GM23248 (cell line): ENCODE measurements at regions not wholly inside any gene's neighbourhood (a gene's known extent, or its start where the extent isn't known, plus 50 kb on each side); places are given as distances from the start of the nearest gene placed in this dataset.
A peak's percentile ranks its signal among the peaks of the same experiment; 100 is the strongest.

Experiments
- DNase-seq: peaks from one replicate; pipeline ENCODE4 v3.0.0-alpha.2; 2015
- H2AFZ ChIP-seq: fragments of 200-600 bp; sonication (generic); 2 replicates; pipeline ENCODE4 v1.6.1; 2016; ENCODE audit warnings: antibody characterized with exemption
- H3F3A ChIP-seq: fragments of 200-600 bp; sonication (generic); 2 replicates; pipeline ENCODE4 v1.6.1; 2016; ENCODE audit warnings: mild to moderate bottlenecking, antibody characterized with exemption, mixed run types; ENCODE audit not compliant: insufficient read depth
- H3K27ac ChIP-seq: fragments of 200-600 bp; sonication (generic); 2 replicates; pipeline ENCODE4 v1.5.1; 2016; ENCODE audit warnings: mild to moderate bottlenecking
- H3K27me3 ChIP-seq: fragments of 200-600 bp; sonication (generic); replicated peaks from 2 replicates; pipeline ENCODE4 v1.6.1; 2016; ENCODE audit warnings: mild to moderate bottlenecking; ENCODE audit not compliant: insufficient read depth
- H3K36me3 ChIP-seq: fragments of 200-600 bp; sonication (generic); 2 replicates; pipeline ENCODE4 v1.6.1; 2016; ENCODE audit warnings: low read depth, mild to moderate bottlenecking
- H3K4me1 ChIP-seq: fragments of 200-600 bp; sonication (generic); 2 replicates; pipeline ENCODE4 v1.6.1; 2016; ENCODE audit warnings: mild to moderate bottlenecking; ENCODE audit not compliant: insufficient read depth
- H3K4me2 ChIP-seq: fragments of 200-600 bp; sonication (generic); one replicate; pipeline ENCODE4 v1.6.1; 2016; ENCODE audit warnings: mild to moderate bottlenecking; ENCODE audit not compliant: unreplicated experiment
- H3K4me3 ChIP-seq: fragments of 200-600 bp; sonication (generic); 2 replicates; pipeline ENCODE4 v1.5.1; 2016; ENCODE audit warnings: mild to moderate bottlenecking
- H3K79me2 ChIP-seq: fragments of 200-600 bp; sonication (generic); 2 replicates; pipeline ENCODE4 v1.6.1; 2016; ENCODE audit warnings: mild to moderate bottlenecking; ENCODE audit not compliant: insufficient read depth
- H3K9ac ChIP-seq: fragments of 200-600 bp; sonication (generic); 2 replicates; pipeline ENCODE4 v1.6.1; 2016; ENCODE audit warnings: mild to moderate bottlenecking
- H3K9me2 ChIP-seq: fragments of 200-600 bp; sonication (generic); 2 replicates; pipeline ENCODE4 v1.6.1; 2016; ENCODE audit warnings: mixed run types, mild to moderate bottlenecking, moderate library complexity; ENCODE audit not compliant: insufficient read depth
- H3K9me3 ChIP-seq: fragments of 200-600 bp; sonication (generic); one replicate; pipeline ENCODE4 v1.6.1; 2017; ENCODE audit warnings: low read depth
- H4K20me1 ChIP-seq: fragments of 200-600 bp; sonication (generic); 2 replicates; pipeline ENCODE4 v1.6.0; 2016; ENCODE audit not compliant: insufficient read depth
- EZH2 ChIP-seq: fragments of 200-600 bp; sonication (generic); IDR thresholded peaks from 2 replicates; pipeline ENCODE4 v1.6.1; 2018; ENCODE audit warnings: antibody characterized with exemption, mild to moderate bottlenecking; ENCODE audit not compliant: insufficient read depth, poor library complexity, severe bottlenecking
- EZH2phosphoT487 ChIP-seq: fragments of 200-600 bp; sonication (generic); IDR thresholded peaks from 2 replicates; pipeline ENCODE4 v1.6.1; 2018; ENCODE audit warnings: antibody characterized with exemption, moderate library complexity, mild to moderate bottlenecking, low read depth; ENCODE audit not compliant: insufficient read depth
- WGBS, 2 experiments: methylation state at CpG; one replicate each; pipeline ENCODE4 v1.1.6; 2015 to 2017; ENCODE audit warnings: low lambda C conversion rate in 2 of 2, low coverage in 1 of 2; ENCODE audit errors: missing lambda C conversion rate in 2 of 2; 5-methylcytosine and 5-hydroxymethylcytosine counted together
- in situ Hi-C: fragments of 300-500 bp; cut with MboI; formaldehyde crosslinking; loops from 2 replicates; pipeline ENCODE4 v1.15.0; 2020

DNA sequence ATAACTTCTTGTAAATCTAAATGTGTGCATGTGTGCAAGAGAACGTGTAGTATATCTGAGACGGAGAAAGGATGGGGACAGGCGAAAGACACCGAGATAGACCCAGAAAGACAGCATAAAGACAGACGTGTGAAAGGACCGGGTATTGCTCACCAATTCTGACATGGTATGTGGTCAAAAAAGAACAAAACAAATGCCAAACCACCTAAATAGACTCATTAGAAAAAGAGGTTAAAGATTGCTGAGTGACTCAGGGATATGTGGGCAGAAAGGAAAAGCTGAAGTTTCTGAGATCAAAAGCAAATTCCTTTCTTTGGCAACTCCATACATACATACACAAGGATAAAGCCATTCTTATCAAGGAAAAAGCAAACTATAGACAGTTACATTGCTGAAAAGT is 179.7 kb upstream of the TSC22D1 start:
- no peak overlapping the region for H2AFZ ChIP-seq
- in situ Hi-C loops: no loop called here
- no peaks in the 10 kb centered on the region for H4K20me1 ChIP-seq
- H3F3A ChIP-seq: peaks cover 27% of the 10 kb centered on the region
- no peak overlapping the region for H3K9ac ChIP-seq
- TF ChIP-seq EZH2phosphoT487 (no peak), EZH2 (no peak)
- WGBS, 2 experiments: 62 to 63% methylated on average over 6 of the region's 6 CpGs
- H3K9me3 ChIP-seq: no peaks in the 10 kb centered on the region
- peak overlapping the region; percentile 31 for H3K4me2 ChIP-seq
- no peaks in the 10 kb centered on the region for H3K9me2 ChIP-seq
- H3K4me1 ChIP-seq: peaks cover 38% of the 10 kb centered on the region
- no peaks in the 10 kb centered on the region for H3K27me3 ChIP-seq
- H3K27ac ChIP-seq: peak overlapping the region; percentile 29
- H3K79me2 ChIP-seq: no peaks in the 10 kb centered on the region
- no peak overlapping the region for H3K4me3 ChIP-seq
- DNase-seq: peak; percentile 77
- no peaks in the 10 kb centered on the region for H3K36me3 ChIP-seq

DNA sequence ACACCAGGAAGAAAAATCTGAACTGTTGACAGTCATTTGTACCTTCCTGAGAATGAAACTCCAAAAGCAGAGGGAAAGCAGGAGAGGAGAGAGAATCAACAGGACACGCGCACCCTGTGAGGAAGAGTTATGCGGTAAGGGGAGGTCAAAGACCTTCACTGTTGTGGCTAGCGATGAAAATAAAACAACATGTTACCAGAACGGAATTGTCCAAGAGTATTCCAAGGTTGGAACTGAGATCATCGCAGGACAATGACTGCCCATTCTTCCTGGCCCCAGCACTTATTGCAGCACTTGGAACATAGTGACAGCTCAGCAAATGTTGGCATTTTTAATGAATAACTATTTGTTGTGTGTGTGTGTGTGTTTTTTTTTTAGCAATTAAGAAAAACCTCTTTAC is 176.0 kb upstream of the TSC22D1 start:
- Histone ChIP-seq H3K9me2 (no peaks in the 10 kb centered on the region), H3K4me2 (no peak overlapping the region), H3K79me2 (no peaks in the 10 kb centered on the region), H3K27me3 (no peaks in the 10 kb centered on the region), H3K9me3 (no peaks in the 10 kb centered on the region), H3F3A (peaks cover 9% of the 10 kb centered on the region), H3K9ac (no peak overlapping the region), H3K4me3 (no peak overlapping the region), H3K36me3 (no peaks in the 10 kb centered on the region), H2AFZ (no peak overlapping the region), H3K27ac (no peak overlapping the region), H4K20me1 (no peaks in the 10 kb centered on the region), H3K4me1 (peaks cover 17% of the 10 kb centered on the region)
- no peak for TF ChIP-seq EZH2
- no peak for TF ChIP-seq EZH2phosphoT487
- in situ Hi-C loops: no loop called here
- WGBS, 2 experiments: 83 to 86% methylated on average over 6 of the region's 6 CpGs
- DNase-seq: no peak

DNA sequence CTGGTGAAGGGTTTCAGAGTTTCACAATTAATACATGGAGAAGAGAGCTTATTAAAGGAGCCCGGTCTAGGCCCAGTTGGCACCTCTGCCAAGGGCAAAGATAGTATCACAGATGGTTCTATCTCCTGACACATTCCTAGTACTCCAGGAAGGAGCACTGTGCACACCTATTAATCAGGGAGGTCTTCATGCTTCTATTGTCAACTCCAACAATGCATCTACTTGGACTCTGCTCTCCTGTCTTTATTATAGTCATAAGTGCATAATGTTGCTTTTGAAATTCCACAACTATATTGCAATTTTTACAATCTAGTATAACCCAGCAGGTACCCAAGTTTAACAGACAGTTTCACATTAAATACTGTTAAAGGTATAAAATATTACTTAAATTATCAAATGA is 174.5 kb upstream of the TSC22D1 start:
- no peaks in the 10 kb centered on the region for H3F3A ChIP-seq
- H3K9ac ChIP-seq: no peak overlapping the region
- TF ChIP-seq EZH2phosphoT487: no peak
- TF ChIP-seq EZH2: no peak
- no peak overlapping the region for H3K4me2 ChIP-seq
- H3K27me3 ChIP-seq: no peaks in the 10 kb centered on the region
- in situ Hi-C loops: no loop called here
- H3K9me3 ChIP-seq: no peaks in the 10 kb centered on the region
- DNase-seq: no peak
- no peaks in the 10 kb centered on the region for H3K36me3 ChIP-seq
- H3K4me1 ChIP-seq: peaks cover 8% of the 10 kb centered on the region; the same call in 1 of the 2 replicates
- H3K27ac ChIP-seq: no peak overlapping the region
- 35 to 60% methylated on average over 1 of the region's 1 CpG for WGBS, 2 experiments
- H4K20me1 ChIP-seq: no peaks in the 10 kb centered on the region
- no peak overlapping the region for H3K4me3 ChIP-seq
- H3K79me2 ChIP-seq: no peaks in the 10 kb centered on the region
- no peak overlapping the region for H2AFZ ChIP-seq
- H3K9me2 ChIP-seq: no peaks in the 10 kb centered on the region

DNA sequence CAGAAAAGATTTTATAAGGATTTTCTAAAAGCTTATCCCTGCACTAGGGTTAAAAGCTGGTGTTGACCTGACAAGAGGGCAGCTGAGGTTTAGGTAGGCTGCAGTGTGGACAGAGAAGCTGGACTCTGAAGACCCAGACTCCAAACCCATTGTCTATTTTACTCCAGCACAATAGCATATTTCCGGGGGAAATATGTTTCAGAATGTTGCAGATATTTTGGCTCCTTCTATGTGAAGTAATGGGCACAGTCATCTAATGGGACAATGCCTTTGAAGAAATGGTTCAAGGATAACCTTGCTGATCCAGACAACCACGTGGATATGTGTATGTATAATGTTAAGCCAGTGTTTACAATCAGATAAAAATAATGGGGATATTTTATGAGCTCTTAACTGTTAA is 173.8 kb upstream of the TSC22D1 start:
- Histone ChIP-seq H2AFZ (no peak overlapping the region), H3K4me1 (0 out of 2 replicates have a peak, but pooled peaks cover 6% of the 10 kb centered on the region), H3K36me3 (no peaks in the 10 kb centered on the region), H3K9me3 (no peaks in the 10 kb centered on the region), H3F3A (no peaks in the 10 kb centered on the region), H3K9ac (no peak overlapping the region), H4K20me1 (no peaks in the 10 kb centered on the region), H3K4me3 (no peak overlapping the region), H3K27ac (no peak overlapping the region), H3K27me3 (no peaks in the 10 kb centered on the region), H3K4me2 (no peak overlapping the region), H3K79me2 (no peaks in the 10 kb centered on the region), H3K9me2 (no peaks in the 10 kb centered on the region)
- 37 to 49% methylated on average over 2 of the region's 2 CpGs for WGBS, 2 experiments
- in situ Hi-C loops: no loop called here
- no peak for TF ChIP-seq EZH2phosphoT487
- no peak for TF ChIP-seq EZH2
- no peak for DNase-seq

DNA sequence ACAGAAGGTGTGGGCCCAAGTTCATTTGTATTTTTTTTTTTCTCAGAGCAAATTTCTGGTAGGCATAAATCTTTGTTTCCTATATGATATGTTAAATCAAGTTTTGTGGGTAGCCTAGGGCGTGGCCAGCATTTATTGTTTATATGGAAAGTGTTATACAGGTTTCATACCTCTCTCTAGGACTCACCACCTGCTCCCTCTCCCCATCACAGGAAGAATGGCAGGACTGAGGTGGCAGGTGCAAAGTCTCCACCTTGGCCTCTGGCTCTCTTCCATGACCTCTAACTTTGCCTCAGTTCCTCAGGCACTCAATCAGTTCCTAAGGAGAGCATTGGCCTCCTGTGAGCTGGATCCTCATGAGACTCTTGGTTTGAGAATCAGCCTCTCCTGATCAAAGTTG is 172.3 kb upstream of the TSC22D1 start:
- DNase-seq: no peak
- no peaks in the 10 kb centered on the region for H3K9me3 ChIP-seq
- in situ Hi-C loops: no loop called here
- H3F3A ChIP-seq: no peaks in the 10 kb centered on the region
- H2AFZ ChIP-seq: no peak overlapping the region
- no peaks in the 10 kb centered on the region for H3K9me2 ChIP-seq
- TF ChIP-seq EZH2 (no peak), EZH2phosphoT487 (no peak)
- 0 out of 2 replicates have a peak, but pooled peaks cover 6% of the 10 kb centered on the region for H3K4me1 ChIP-seq
- H3K4me2 ChIP-seq: no peak overlapping the region
- H4K20me1 ChIP-seq: no peaks in the 10 kb centered on the region
- no peaks in the 10 kb centered on the region for H3K36me3 ChIP-seq
- no peak overlapping the region for H3K4me3 ChIP-seq
- no peaks in the 10 kb centered on the region for H3K79me2 ChIP-seq
- WGBS, 2 experiments: 75 to 81% methylated on average over 1 of the region's 1 CpG
- no peak overlapping the region for H3K9ac ChIP-seq
- H3K27ac ChIP-seq: no peak overlapping the region
- H3K27me3 ChIP-seq: no peaks in the 10 kb centered on the region
